HEK293T (cell line): ENCODE measurements at regions not wholly inside any gene's neighbourhood (a gene's known extent, or its start where the extent isn't known, plus 50 kb on each side); places are given as distances from the start of the nearest gene placed in this dataset.
A peak's percentile ranks its signal among the peaks of the same experiment; 100 is the strongest.

Source experiments
- CTCF ChIA-PET: fragments of 350-600 bp; formaldehyde crosslinking; extraction: SDS; loops from one replicate; lab custom pipeline; 2021; ENCODE audit warnings: antibody characterized with exemption, inconsistent platforms; lab: Yijun Ruan, JAX
- POLR2A ChIA-PET: fragments of 350-600 bp; formaldehyde crosslinking; extraction: SDS; loops from one replicate; lab custom pipeline; 2020; ENCODE audit warnings: antibody characterized with exemption, inconsistent platforms; lab: Yijun Ruan, JAX
- DNase-seq: peaks from one replicate; pipeline ENCODE4 v3.0.0; 2012; ENCODE audit warnings: mixed read lengths; ENCODE audit errors: extremely low spot score
- ARNT ChIP-seq: fragments of 450-650 bp; IDR thresholded peaks from 2 replicates; pipeline ENCODE4 v1.6.1; 2017; ENCODE audit warnings: mild to moderate bottlenecking
- BHLHE40 ChIP-seq: fragments of 450-650 bp; IDR thresholded peaks from 2 replicates; pipeline ENCODE4 v1.6.1; 2016; ENCODE audit warnings: mild to moderate bottlenecking, moderate library complexity, borderline replicate concordance
- CTBP1 ChIP-seq: fragments of 450-650 bp; IDR thresholded peaks from 2 replicates; pipeline ENCODE4 v1.6.1; 2016; ENCODE audit warnings: borderline replicate concordance
- ELF4 ChIP-seq: fragments of 450-650 bp; IDR thresholded peaks from 2 replicates; pipeline ENCODE4 v1.6.1; 2017; ENCODE audit warnings: antibody characterized with exemption
- FOXA1 ChIP-seq: fragments of 450-650 bp; IDR thresholded peaks from 2 replicates; pipeline ENCODE4 v1.6.1; 2016; ENCODE audit warnings: mild to moderate bottlenecking
- FOXK2 ChIP-seq: fragments of 450-650 bp; IDR thresholded peaks from 2 replicates; pipeline ENCODE4 v1.6.1; 2016; ENCODE audit warnings: mild to moderate bottlenecking
- FOXM1 ChIP-seq: fragments of 450-650 bp; IDR thresholded peaks from 2 replicates; pipeline ENCODE4 v1.6.1; 2017; ENCODE audit warnings: mild to moderate bottlenecking, borderline replicate concordance
- HDGF ChIP-seq: fragments of 450-650 bp; IDR thresholded peaks from 2 replicates; pipeline ENCODE4 v1.6.1; 2017; ENCODE audit warnings: antibody characterized with exemption, borderline replicate concordance
- L3MBTL2 ChIP-seq: fragments of 450-650 bp; conservative IDR thresholded peaks from 2 replicates; pipeline ENCODE4 v1.6.1; 2016; ENCODE audit warnings: mild to moderate bottlenecking
- LEF1 ChIP-seq: fragments of 450-650 bp; IDR thresholded peaks from 2 replicates; pipeline ENCODE4 v1.6.1; 2017; ENCODE audit warnings: mild to moderate bottlenecking, borderline replicate concordance
- NFRKB ChIP-seq: fragments of 450-650 bp; IDR thresholded peaks from 2 replicates; pipeline ENCODE4 v1.6.1; 2016; ENCODE audit warnings: mild to moderate bottlenecking, moderate library complexity
- SP1 ChIP-seq: fragments of 450-650 bp; IDR thresholded peaks from 2 replicates; pipeline ENCODE4 v1.6.1; 2017
- SUZ12 ChIP-seq: fragments of 450-650 bp; IDR thresholded peaks from 2 replicates; pipeline ENCODE4 v1.6.1; 2016; ENCODE audit warnings: mild to moderate bottlenecking
- TARDBP ChIP-seq: fragments of 450-650 bp; IDR thresholded peaks from 2 replicates; pipeline ENCODE4 v1.6.1; 2016
- ZNF384 ChIP-seq: fragments of 450-650 bp; IDR thresholded peaks from 2 replicates; pipeline ENCODE4 v1.6.1; 2016
- TF ChIP-seq, protein P1 (sequence below): fragments of 450-650 bp; IDR thresholded peaks from 2 replicates; pipeline ENCODE4 v1.6.1; 2016

DNA sequence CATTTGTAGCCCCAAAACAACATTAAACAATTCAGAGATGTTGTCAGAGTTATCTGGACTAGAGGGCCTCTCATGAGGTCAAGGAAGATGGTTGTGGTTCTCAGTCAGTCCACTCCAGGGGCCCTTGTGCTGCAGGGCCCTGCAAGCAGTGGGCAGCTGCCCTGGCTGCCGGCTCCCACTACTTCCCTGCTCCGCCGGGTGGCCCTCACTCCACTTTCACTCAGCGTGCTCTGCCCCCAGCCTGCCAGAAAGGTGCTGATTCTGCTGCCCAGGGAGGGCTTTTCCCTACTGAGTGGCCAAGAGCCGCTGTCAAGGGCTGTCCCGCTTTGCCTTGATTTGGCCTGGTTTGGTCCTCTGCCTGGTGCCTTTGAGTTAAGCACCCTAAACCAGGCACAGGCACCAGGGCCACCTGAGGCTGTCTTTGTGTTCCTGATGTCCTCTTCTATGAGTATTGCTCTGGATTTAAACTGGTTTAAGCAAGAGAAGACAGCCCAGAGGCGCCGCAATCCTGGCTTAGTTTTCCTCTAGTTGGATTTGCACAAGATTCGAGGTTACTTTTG, 117.2 kb downstream of the GADD45G start:
- POLR2A ChIA-PET = no interaction called here
- DNase-seq = no peak
- CTCF ChIA-PET = interaction anchor here (0.6 kb wide), 1 partner anchor 68 kb away, joined by 3 read pairs; no protein-coding TSS in a partner anchor
- TF ChIP-seq TARDBP (no peak), SUZ12 (no peak), ZNF384 (no peak), FOXK2 (no peak)

DNA sequence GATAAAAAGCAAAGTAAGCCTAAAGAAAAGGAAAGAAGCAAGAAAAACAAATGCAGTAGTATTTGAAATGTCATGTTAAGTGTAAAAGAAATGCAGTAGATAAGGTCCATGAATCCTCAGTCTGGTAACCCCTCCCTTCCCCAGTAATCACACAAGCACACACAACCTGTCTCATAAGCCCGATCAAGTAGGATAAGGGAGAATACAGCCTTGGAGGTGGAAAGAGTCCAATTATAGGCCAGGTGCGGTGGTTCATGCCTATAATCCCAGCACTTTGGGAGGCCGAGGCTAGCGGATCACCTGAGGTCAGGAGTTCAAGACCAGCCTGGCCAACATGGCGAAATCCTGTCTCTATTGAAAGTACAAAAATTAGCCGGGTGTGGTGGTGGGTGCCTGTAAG, 117.9 kb downstream of the GADD45G start:
- no peak for DNase-seq
- no peak for TF ChIP-seq L3MBTL2
- TF ChIP-seq, protein P1, sequence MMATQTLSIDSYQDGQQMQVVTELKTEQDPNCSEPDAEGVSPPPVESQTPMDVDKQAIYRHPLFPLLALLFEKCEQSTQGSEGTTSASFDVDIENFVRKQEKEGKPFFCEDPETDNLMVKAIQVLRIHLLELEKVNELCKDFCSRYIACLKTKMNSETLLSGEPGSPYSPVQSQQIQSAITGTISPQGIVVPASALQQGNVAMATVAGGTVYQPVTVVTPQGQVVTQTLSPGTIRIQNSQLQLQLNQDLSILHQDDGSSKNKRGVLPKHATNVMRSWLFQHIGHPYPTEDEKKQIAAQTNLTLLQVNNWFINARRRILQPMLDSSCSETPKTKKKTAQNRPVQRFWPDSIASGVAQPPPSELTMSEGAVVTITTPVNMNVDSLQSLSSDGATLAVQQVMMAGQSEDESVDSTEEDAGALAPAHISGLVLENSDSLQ = no peak
- no peak for TF ChIP-seq SP1
- no peak for TF ChIP-seq ELF4
- no peak for TF ChIP-seq BHLHE40
- TF ChIP-seq TARDBP = no peak
- no peak for TF ChIP-seq FOXM1
- TF ChIP-seq SUZ12 = no peak
- TF ChIP-seq NFRKB = no peak
- POLR2A ChIA-PET = no interaction called here
- CTCF ChIA-PET = interaction anchor here (0.6 kb wide), 2 partner anchors 67 to 145 kb away, joined by 3 read pairs; no protein-coding TSS in a partner anchor

DNA sequence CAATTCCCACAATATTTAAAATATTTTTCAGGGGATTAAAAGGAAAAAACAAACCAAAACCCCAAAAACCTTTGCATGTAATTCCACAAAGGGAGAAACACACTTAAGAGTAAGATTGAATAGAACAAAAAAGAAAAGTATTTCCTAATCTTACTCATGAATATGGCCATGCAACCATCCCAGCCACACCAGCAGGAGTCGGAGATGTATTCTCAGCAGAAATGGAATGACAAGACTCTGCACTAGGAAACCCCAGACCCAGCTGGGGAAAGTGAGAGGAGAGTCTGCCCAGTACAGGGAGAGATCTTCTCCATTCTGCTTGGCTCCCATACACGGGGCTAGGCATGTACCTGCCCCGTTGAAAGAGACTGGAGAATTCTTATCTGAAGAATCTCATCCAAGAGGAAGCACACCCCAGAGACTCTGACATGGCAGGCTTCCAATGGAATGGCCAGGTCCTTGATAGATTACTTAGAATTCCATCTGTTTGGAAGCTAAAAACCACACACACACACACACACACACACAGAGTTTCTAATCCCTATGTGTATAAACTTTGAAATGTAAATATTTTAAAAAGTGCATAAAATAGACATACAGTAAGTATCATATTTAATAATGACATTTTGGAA, 118.8 kb downstream of the GADD45G start:
- TF ChIP-seq FOXK2 (no peak), ARNT (no peak), SP1 (no peak), TARDBP (no peak), L3MBTL2 (no peak), FOXA1 (no peak), NFRKB (no peak), CTBP1 (no peak), ELF4 (no peak), HDGF (no peak), LEF1 (no peak), ZNF384 (no peak), BHLHE40 (no peak), SUZ12 (no peak), FOXM1 (no peak)
- TF ChIP-seq, protein P1 = no peak
- POLR2A ChIA-PET = no interaction called here
- DNase-seq = no peak
- CTCF ChIA-PET = no interaction called here

DNA sequence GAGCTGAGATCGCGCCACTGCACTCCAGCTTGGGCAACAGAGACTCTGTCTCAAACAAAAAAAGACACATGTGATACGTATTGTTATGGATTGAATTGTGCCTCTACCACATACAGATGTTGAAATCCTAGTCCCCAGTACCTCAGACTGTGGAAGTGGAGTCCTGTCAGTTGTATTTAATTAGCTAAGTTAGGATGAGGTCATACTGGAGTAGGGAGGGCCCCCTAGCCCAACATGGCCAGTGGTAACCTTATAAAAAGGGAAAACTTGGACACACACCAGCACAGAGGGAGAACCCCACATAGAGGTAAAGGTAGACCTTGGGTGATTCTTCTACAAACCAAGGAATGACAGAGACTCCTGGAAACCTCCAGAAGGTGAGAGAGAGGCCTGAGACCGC, 119.8 kb downstream of the GADD45G start:
- TF ChIP-seq BHLHE40 (no peak), LEF1 (no peak), NFRKB (no peak), ZNF384 (no peak), SUZ12 (no peak), SP1 (no peak), FOXM1 (no peak), ARNT (no peak), CTBP1 (no peak), HDGF (no peak), ELF4 (no peak), FOXK2 (no peak), L3MBTL2 (no peak), FOXA1 (no peak), TARDBP (no peak)
- TF ChIP-seq, protein P1 = no peak
- no peak for DNase-seq
- ChIA-PET CTCF (no interaction called here), POLR2A (no interaction called here)

DNA sequence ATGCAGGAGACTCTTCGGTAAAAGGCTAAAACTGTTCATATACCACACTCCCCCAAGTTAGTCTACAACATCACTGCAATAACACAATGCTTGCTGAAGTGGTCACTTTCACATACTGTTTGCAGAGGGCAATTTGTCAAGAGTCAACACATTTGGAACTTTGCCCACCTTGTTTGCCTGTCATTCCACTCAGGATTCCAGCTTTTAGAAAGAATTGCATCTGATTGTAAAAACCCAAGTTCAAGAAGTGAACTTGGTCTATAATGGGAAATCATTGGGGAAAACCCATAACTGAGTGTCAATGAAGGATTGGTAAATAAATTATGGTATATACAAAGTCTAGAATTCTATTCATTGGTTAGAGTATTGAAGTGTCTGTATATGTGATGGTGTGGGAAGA, 120.5 kb downstream of the GADD45G start:
- no peak for TF ChIP-seq FOXM1
- TF ChIP-seq TARDBP = no peak
- no peak for TF ChIP-seq FOXK2
- no peak for DNase-seq
- POLR2A ChIA-PET = no interaction called here
- CTCF ChIA-PET = interaction anchor here (0.7 kb wide), 1 partner anchor 222 kb away, joined by 3 read pairs; no protein-coding TSS in a partner anchor

DNA sequence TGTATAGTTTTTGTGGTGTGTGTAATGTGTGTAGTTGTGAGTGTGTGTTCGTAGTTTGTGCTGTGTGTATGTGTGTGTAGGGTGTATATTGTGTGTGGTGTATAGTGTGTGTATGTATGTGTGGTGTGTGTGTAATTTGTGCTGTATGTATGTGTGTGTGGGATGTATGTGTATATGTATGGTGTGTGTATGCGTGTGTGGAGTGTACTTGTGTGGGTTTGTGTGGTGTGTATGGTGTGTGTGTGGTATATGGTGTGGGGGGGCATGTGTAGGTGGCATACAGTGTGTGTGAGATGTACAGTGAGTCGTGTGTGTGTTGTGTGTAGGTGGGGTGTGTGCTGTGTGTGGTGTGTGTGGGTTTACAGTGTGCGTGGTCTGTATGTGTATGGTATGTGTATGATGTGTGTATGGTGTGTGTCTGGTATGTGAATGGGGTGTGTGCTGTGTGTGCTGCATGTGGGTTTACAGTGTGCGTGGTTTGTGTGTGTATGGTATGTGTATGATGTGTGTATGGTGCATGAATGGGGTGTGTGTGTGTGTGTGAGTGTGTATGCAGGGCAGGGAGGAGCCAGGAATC, 125.2 kb downstream of the GADD45G start:
- TF ChIP-seq TARDBP (peak; percentile 60; the same call in 1 of the 2 replicates), ELF4 (no peak), ARNT (no peak), SP1 (no peak)
- no peak for DNase-seq
- ChIA-PET CTCF (no interaction called here), POLR2A (no interaction called here)
